ENCODE measurements at regions not wholly inside any gene's neighbourhood (a gene's known extent, or its start where the extent isn't known, plus 50 kb on each side); places are given as distances from the start of the nearest gene placed in this dataset.

GRCh38 chr10:117946525-117947070 lies 100.1 kb downstream of the RAB11FIP2 start:
- Mint-ChIP-seq H3K27ac (no peak overlapping the region), H3K36me3 (ENCODE audit: low read depth) (no peaks in the 10 kb centered on the region), H3K4me3 (no peak overlapping the region), H3K4me1 (no peaks in the 10 kb centered on the region), H3K27me3 (peaks cover 2% of the 10 kb centered on the region), H3K9me3 (no peaks in the 10 kb centered on the region)
- intact Hi-C loops (cut with micrococcal nuclease), result no loop called here
- DNase-seq, result no peak

GRCh38 chr10:117948493-117948892 lies 98.2 kb downstream of the RAB11FIP2 start:
- intact Hi-C loops (cut with micrococcal nuclease), result no loop called here
- Mint-ChIP-seq H3K27ac (no peak overlapping the region), H3K9me3 (no peaks in the 10 kb centered on the region)

DNA sequence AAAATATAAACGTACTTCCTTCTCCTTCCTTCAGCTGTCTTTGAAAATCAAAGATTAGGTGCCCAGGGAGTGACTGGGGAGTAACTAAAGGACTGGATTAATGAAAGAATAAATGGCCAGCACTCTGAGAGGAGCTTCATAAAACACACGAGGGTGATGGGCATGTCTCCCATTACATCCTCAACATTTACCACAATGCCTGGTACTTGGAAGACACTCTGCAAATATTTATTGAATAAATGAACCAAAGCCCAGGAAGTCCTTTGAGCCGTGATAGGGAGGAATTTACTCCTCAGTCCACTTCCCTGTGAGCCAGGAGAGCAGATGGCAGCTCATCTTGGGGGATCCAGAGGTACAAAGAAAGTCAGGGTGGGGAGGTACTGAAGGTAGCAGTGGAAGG lies 96.3 kb downstream of the RAB11FIP2 start:
- peak; percentile 26 for DNase-seq
- no peak overlapping the region for H3K4me3 Mint-ChIP-seq
- intact Hi-C loops (cut with micrococcal nuclease), result no loop called here
- H3K9me3 Mint-ChIP-seq, result no peaks in the 10 kb centered on the region
- no peak overlapping the region for H3K27ac Mint-ChIP-seq
- no peaks in the 10 kb centered on the region for H3K36me3 Mint-ChIP-seq (ENCODE audit: low read depth)
- H3K4me1 Mint-ChIP-seq, result no peaks in the 10 kb centered on the region
- H3K27me3 Mint-ChIP-seq, result peaks cover 4% of the 10 kb centered on the region

More at GRCh38 chr10:117948493-117948892, 98.2 kb downstream of the RAB11FIP2 start:
- Mint-ChIP-seq H3K4me1 (no peaks in the 10 kb centered on the region), H3K27me3 (peaks cover 2% of the 10 kb centered on the region), H3K4me3 (no peak overlapping the region), H3K36me3 (ENCODE audit: low read depth) (no peaks in the 10 kb centered on the region)
- DNase-seq, result peak; percentile 30

All from activated CD4-positive, alpha-beta T cell treated with anti-CD3 and anti-CD28 coated beads, Interleukin-2, amount 10 ng/mL, durations not matched to agents 24 days and 14 days (primary cell).